Suppressor macrophage treated with lipopolysaccharide for 1 hour (primary cell): ENCODE measurements at regions not wholly inside any gene's neighbourhood (a gene's known extent, or its start where the extent isn't known, plus 50 kb on each side); places are given as distances from the start of the nearest gene placed in this dataset.

Experiments
- DNase-seq, 3 donors: peaks; one replicate each; pipeline ENCODE4 v3.0.0-alpha.2; 2020 to 2022

- no peak for DNase-seq
Measured at GRCh38 chrX:155682834-155683233, 70.1 kb upstream of the TMLHE start.

- no peak for DNase-seq
Measured at GRCh38 chrX:155679715-155680114, 67.0 kb upstream of the TMLHE start.

- no peak for DNase-seq
Measured at GRCh38 chrX:155673338-155673737, 60.6 kb upstream of the TMLHE start.

- DNase-seq = no peak
Measured at GRCh38 chrX:155666741-155667140, 54.0 kb upstream of the TMLHE start.
